HepG2 (cell line): ENCODE measurements at regions not wholly inside any gene's neighbourhood (a gene's known extent, or its start where the extent isn't known, plus 50 kb on each side); places are given as distances from the start of the nearest gene placed in this dataset.

ENCODE experiments used
- ATAC-seq: fragments of 200-7000 bp; cut with Tn5 transposase; 3 replicates; pipeline ENCODE4 v1.9.1; 2020; ENCODE audit warnings: mild to moderate bottlenecking, moderate library complexity
- BruUV-seq: library from RNA; stranded (reverse); fragments of 400-500 nt; replicated peaks from 2 replicates; lab custom pipeline; 2021; lab: Mats Ljungman, UMichigan
- CTCF ChIA-PET: fragments of 300-600 bp; formaldehyde crosslinking; extraction: SDS; loops from one replicate; lab custom pipeline; 2021; ENCODE audit warnings: low total read pairs, inconsistent platforms, low intra/inter-chr PET ratio; lab: Yijun Ruan, JAX
- POLR2A ChIA-PET: fragments of 350-600 bp; sonication (Branson Sonifier 250); formaldehyde crosslinking; loops from one replicate; lab custom pipeline; 2020; ENCODE audit warnings: antibody characterized with exemption, inconsistent platforms; lab: Yijun Ruan, JAX
- DNase-seq: peaks from one replicate; pipeline ENCODE4 v3.0.0-alpha.2; 2015; ENCODE audit warnings: low spot score
- FAIRE-seq: peaks from 3 replicates; lab custom pipeline; 2011; peaks lifted over from hg19 to GRCh38; lab: Jason Lieb, UNC
- H2AFZ ChIP-seq: one replicate; pipeline ENCODE4 v1.6.1; 2011; ENCODE audit warnings: low read length, inconsistent platforms
- H3K27ac ChIP-seq: fragments of 300-600 bp; 3 replicates; pipeline ENCODE4 v1.8.0; 2011; ENCODE audit warnings: mixed run types, mild to moderate bottlenecking, mixed read lengths, low read length, inconsistent platforms; ENCODE audit not compliant: insufficient read depth; ENCODE audit errors: extremely low read length
- H3K27me3 ChIP-seq, 2 experiments: fragments of 200-600 bp in 1 of 2; 2 replicates in 1 of 2; 3 replicates in 1 of 2; pipeline versions ENCODE4 v1.6.0 to v1.8.0; 2011; ENCODE audit warnings: low read length in 2 of 2, mild to moderate bottlenecking in 2 of 2, moderate library complexity in 2 of 2, inconsistent platforms in 1 of 2; ENCODE audit not compliant: insufficient read depth in 2 of 2, control insufficient read depth in 1 of 2
- H3K36me3 ChIP-seq, 2 experiments: fragments of 200-600 bp in 1 of 2; replicated peaks in 1 of 2; 2 replicates in 1 of 2; 3 replicates in 1 of 2; pipeline versions ENCODE4 v1.5.1 to v1.8.0; 2011; ENCODE audit warnings: low read length in 2 of 2, inconsistent platforms in 1 of 2; ENCODE audit not compliant: insufficient read depth in 2 of 2, control insufficient read depth in 1 of 2
- H3K4me1 ChIP-seq: 2 replicates; pipeline ENCODE4 v1.5.1; 2012; ENCODE audit warnings: low read length, inconsistent platforms; ENCODE audit not compliant: insufficient read depth
- H3K4me2 ChIP-seq: 2 replicates; pipeline ENCODE4 v1.6.0; 2011; ENCODE audit warnings: low read depth, low read length, inconsistent platforms
- H3K4me3 ChIP-seq, 3 experiments: fragments of 200-600 bp in 1 of 3; sonication (generic), shearing (Covaris generic) in 1 of 3; replicated peaks in 1 of 3; 2 replicates each; pipeline ENCODE4 v1.5.1; 2011 to 2016; ENCODE audit warnings: low read length in 3 of 3, inconsistent platforms in 2 of 3, low read depth in 2 of 3, mild to moderate bottlenecking in 2 of 3, control low read depth in 1 of 3, mixed read lengths in 1 of 3; ENCODE audit not compliant: insufficient read depth in 1 of 3
- H3K79me2 ChIP-seq: one replicate; pipeline ENCODE4 v1.6.1; 2011; ENCODE audit warnings: low read length, inconsistent platforms; ENCODE audit not compliant: insufficient read depth
- H3K9ac ChIP-seq: 2 replicates; pipeline ENCODE4 v1.6.0; 2011; ENCODE audit warnings: mild to moderate bottlenecking, low read depth, low read length, inconsistent platforms; ENCODE audit not compliant: insufficient read depth
- H3K9me3 ChIP-seq: 2 replicates; pipeline ENCODE4 v1.5.1; 2012; ENCODE audit warnings: mild to moderate bottlenecking, low read length
- H4K20me1 ChIP-seq: 2 replicates; pipeline ENCODE4 v1.6.0; 2011; ENCODE audit warnings: inconsistent platforms, mild to moderate bottlenecking, low read length, moderate library complexity; ENCODE audit not compliant: insufficient read depth
- ETV5 ChIP-seq: IDR thresholded peaks from 2 replicates; pipeline ENCODE4 v1.6.1; 2018; ENCODE audit warnings: missing biosample characterization, missing genetic modification reagents, inconsistent platforms, borderline replicate concordance
- GMEB1 ChIP-seq: sonication (generic); formaldehyde crosslinking; IDR thresholded peaks from 2 replicates; pipeline ENCODE4 v1.5.1; 2020; ENCODE audit warnings: missing genetic modification reagents, mild to moderate bottlenecking, borderline replicate concordance
- HOMEZ ChIP-seq: IDR thresholded peaks from 2 replicates; pipeline ENCODE4 v1.6.1; 2016; ENCODE audit warnings: low read depth
- ONECUT2 ChIP-seq: sonication (generic); formaldehyde crosslinking; IDR thresholded peaks from 2 replicates; pipeline ENCODE4 v1.4.0; 2020; ENCODE audit warnings: missing genetic modification reagents
- PBX3 ChIP-seq: sonication (generic); formaldehyde crosslinking; IDR thresholded peaks from 2 replicates; pipeline ENCODE4 v1.8.1; 2023; ENCODE audit warnings: missing genetic modification reagents, inconsistent platforms, borderline replicate concordance
- SAP130 ChIP-seq: IDR thresholded peaks from 2 replicates; pipeline ENCODE4 v1.6.1; 2016; ENCODE audit warnings: low read depth
- SMAD3 ChIP-seq: sonication (generic); formaldehyde crosslinking; IDR thresholded peaks from 2 replicates; pipeline ENCODE4 v1.4.0; 2020; ENCODE audit warnings: missing genetic modification reagents
- YEATS4 ChIP-seq: sonication (generic); formaldehyde crosslinking; IDR thresholded peaks from 2 replicates; pipeline ENCODE4 v1.4.0; 2020; ENCODE audit warnings: missing genetic modification reagents, borderline replicate concordance
- ZFP82 ChIP-seq: sonication (generic); formaldehyde crosslinking; IDR thresholded peaks from 2 replicates; pipeline ENCODE4 v1.5.1; 2020; ENCODE audit warnings: mild to moderate bottlenecking, missing genetic modification reagents, borderline replicate concordance
- ZNF329 ChIP-seq: sonication (generic); formaldehyde crosslinking; IDR thresholded peaks from 2 replicates; pipeline ENCODE4 v1.9.0; 2021; ENCODE audit warnings: low read depth, mild to moderate bottlenecking, missing genetic modification reagents
- ZNF543 ChIP-seq: sonication (generic); formaldehyde crosslinking; IDR thresholded peaks from 2 replicates; pipeline ENCODE4 v1.4.0; 2020; ENCODE audit warnings: mild to moderate bottlenecking, missing genetic modification reagents
- ZNF747 ChIP-seq: sonication (generic); formaldehyde crosslinking; IDR thresholded peaks from 2 replicates; pipeline ENCODE4 v1.8.1; 2023; ENCODE audit warnings: missing genetic modification reagents, mild to moderate bottlenecking, borderline replicate concordance
- in situ Hi-C: cut with HindIII; loops from 2 replicates; pipeline ENCODE4 v1.10.0; 2017; ENCODE audit warnings: low pct_unique_long_range_greater_than_20kb; ENCODE audit not compliant: extremely low pct_ligation_motif_present
- intact Hi-C: fragments of 100-400 bp; cut with micrococcal nuclease; formaldehyde crosslinking; loops from one replicate; pipeline ENCODE4 v1.10.0; 2022; ENCODE audit not compliant: unreplicated experiment

GRCh38 chr16:35214840-35215239 lies 1755.4 kb downstream of the TP53TG3F start:
- no TSS peak for BruUV-seq
- no peak overlapping the region for H3K9ac ChIP-seq
- TF ChIP-seq ZNF543 (CRISPR knock-in tag), result no peak
- TF ChIP-seq ETV5, result no peak
- no peak for TF ChIP-seq ZNF329
- no peak for TF ChIP-seq SAP130 (CRISPR knock-in tag)
- TF ChIP-seq YEATS4, result no peak
- no peak for TF ChIP-seq ZFP82
- TF ChIP-seq ZNF747 (CRISPR knock-in tag), result no peak
- no peak for TF ChIP-seq ONECUT2 (CRISPR knock-in tag)
- no peak for TF ChIP-seq PBX3 (CRISPR knock-in tag)
- no peak for TF ChIP-seq SMAD3 (CRISPR knock-in tag)
- no peak for TF ChIP-seq HOMEZ (CRISPR knock-in tag)
- TF ChIP-seq GMEB1, result no peak
- no peaks in the 10 kb centered on the region for H3K27me3 ChIP-seq
- peaks cover 68% of the 10 kb centered on the region for H3K9me3 ChIP-seq
- no peaks in the 10 kb centered on the region for H3K36me3 ChIP-seq
- H3K4me3 ChIP-seq, result no peak overlapping the region
- ATAC-seq (no peak), FAIRE-seq (no peak), DNase-seq (no peak)
- H3K27ac ChIP-seq, result no peak overlapping the region
- in situ Hi-C loops (no loop called here), intact Hi-C loops (no loop called here)
- H3K4me1 ChIP-seq, result no peaks in the 10 kb centered on the region
- H4K20me1 ChIP-seq, result no peaks in the 10 kb centered on the region
- POLR2A ChIA-PET, result no interaction called here
- CTCF ChIA-PET, result no interaction called here
- H3K4me2 ChIP-seq, result no peak overlapping the region
- H2AFZ ChIP-seq, result no peak overlapping the region
- no peaks in the 10 kb centered on the region for H3K79me2 ChIP-seq
